ENCODE measurements at regions not wholly inside any gene's neighbourhood (a gene's known extent, or its start where the extent isn't known, plus 50 kb on each side); places are given as distances from the start of the nearest gene placed in this dataset.
"Not testable (repeated sequence)": the region's sequence is repeated elsewhere in the genome, so short reads cannot be mapped to it uniquely, and the experiment has no call there.

- Histone ChIP-seq H3K27ac (no peak overlapping the region), H3K27me3 (no peaks in the 10 kb centered on the region), H3K4me1 (no peaks in the 10 kb centered on the region), H3K9me3 (peaks cover 0 to 5% (median 0%) of the 10 kb centered on the region in 4 donors), H3K36me3 (no peaks in the 10 kb centered on the region), H3K4me3 (no peak overlapping the region)
- TF ChIP-seq POLR2AphosphoS5 (IDR thresholded peaks at IDR 0.05) (no peak), CTCF (IDR thresholded peaks at IDR 0.05) (no peak), POLR2A (IDR thresholded peaks at IDR 0.05) (no peak), EP300 (IDR thresholded peaks at IDR 0.05) (no peak)
- 79 to 89% (median 84%) methylated on average over 6 of the region's 6 CpGs for WGBS, 5 donors
- intact Hi-C loops (cut with DNase I; ENCODE audit: low total_unique reads): no loop called here
- no peak for DNase-seq
Observed at GRCh38 chr2:195106681-195107380, 550.2 kb upstream of the SLC39A10 start.

GRCh38 chr2:195105581-195105980 lies 551.4 kb upstream of the SLC39A10 start:
- Histone ChIP-seq H3K4me3 (no peak overlapping the region), H3K9me3 (no peaks in the 10 kb centered on the region), H3K27me3 (no peaks in the 10 kb centered on the region), H3K36me3 (no peaks in the 10 kb centered on the region), H3K4me1 (no peaks in the 10 kb centered on the region), H3K27ac (no peak overlapping the region)
- no peak for DNase-seq
- intact Hi-C loops (cut with DNase I; ENCODE audit: low total_unique reads): no loop called here
- TF ChIP-seq EP300 (IDR thresholded peaks at IDR 0.05): no peak
- no peak for TF ChIP-seq POLR2A (IDR thresholded peaks at IDR 0.05)
- 76 to 86% (median 81%) methylated on average over 1 of the region's 1 CpG for WGBS, 5 donors

GRCh38 chr2:195094330-195094729 lies 562.7 kb upstream of the SLC39A10 start:
- H3K4me1 ChIP-seq: no peaks in the 10 kb centered on the region
- intact Hi-C loops (cut with DNase I; ENCODE audit: low total_unique reads): no loop called here
- H3K36me3 ChIP-seq: no peaks in the 10 kb centered on the region
- WGBS, 5 donors: 50 to 70% (median 65%) methylated on average over 2 of the region's 2 CpGs
- TF ChIP-seq POLR2AphosphoS5 (IDR thresholded peaks at IDR 0.05) (no peak), EP300 (IDR thresholded peaks at IDR 0.05) (no peak), CTCF (IDR thresholded peaks at IDR 0.05) (no peak), POLR2A (IDR thresholded peaks at IDR 0.05) (no peak)
- no peaks in the 10 kb centered on the region for H3K27me3 ChIP-seq
- peaks cover 0 to 6% (median 0%) of the 10 kb centered on the region in 4 donors for H3K9me3 ChIP-seq
- H3K4me3 ChIP-seq: no peak overlapping the region
- no peak for DNase-seq
- no peak overlapping the region for H3K27ac ChIP-seq

- no peak for DNase-seq
- Histone ChIP-seq H3K27me3 (no peaks in the 10 kb centered on the region), H3K4me3 (no peak overlapping the region), H3K9me3 (peaks cover 0 to 10% (median 0%) of the 10 kb centered on the region in 4 donors), H3K36me3 (no peaks in the 10 kb centered on the region), H3K4me1 (no peaks in the 10 kb centered on the region), H3K27ac (no peak overlapping the region)
- intact Hi-C loops (cut with DNase I; ENCODE audit: low total_unique reads): no loop called here
- TF ChIP-seq CTCF (IDR thresholded peaks at IDR 0.05) (no peak), EP300 (IDR thresholded peaks at IDR 0.05) (no peak), POLR2AphosphoS5 (IDR thresholded peaks at IDR 0.05) (no peak), POLR2A (IDR thresholded peaks at IDR 0.05) (no peak)
Observed at GRCh38 chr2:195092341-195092740, 564.7 kb upstream of the SLC39A10 start.

- H3K36me3 ChIP-seq; H3K4me3 ChIP-seq; intact Hi-C loops (cut with DNase I; ENCODE audit: low total_unique reads); H3K27me3 ChIP-seq; H3K27ac ChIP-seq; H3K4me1 ChIP-seq; H3K9me3 ChIP-seq; DNase-seq: not testable (repeated sequence)
- WGBS, 5 donors: 37 to 80% (median 46%) methylated on average over 1 to 8 of the region's 13 CpGs
Observed at GRCh38 chr2:195072806-195073205, 584.2 kb upstream of the SLC39A10 start.

All from stomach (tissue), 8 donors.